DOHH2 (cell line): ENCODE measurements at regions not wholly inside any gene's neighbourhood (a gene's known extent, or its start where the extent isn't known, plus 50 kb on each side); places are given as distances from the start of the nearest gene placed in this dataset.

Experiments
- EZH2phosphoT487 ChIP-seq: fragments of 200-600 bp; sonication (generic); IDR thresholded peaks from 2 replicates; pipeline ENCODE4 v1.6.1; 2017; ENCODE audit warnings: borderline replicate concordance, mild to moderate bottlenecking, antibody characterized with exemption, low read length, moderate library complexity, mixed read lengths
- TF ChIP-seq, protein P1 (sequence below): fragments of 200-600 bp; sonication (generic); IDR thresholded peaks from one replicate; pipeline ENCODE4 v1.5.1; 2014; ENCODE audit warnings: antibody characterized with exemption, mild to moderate bottlenecking, low read depth, low read length; ENCODE audit not compliant: poor library complexity, severe bottlenecking

DNA sequence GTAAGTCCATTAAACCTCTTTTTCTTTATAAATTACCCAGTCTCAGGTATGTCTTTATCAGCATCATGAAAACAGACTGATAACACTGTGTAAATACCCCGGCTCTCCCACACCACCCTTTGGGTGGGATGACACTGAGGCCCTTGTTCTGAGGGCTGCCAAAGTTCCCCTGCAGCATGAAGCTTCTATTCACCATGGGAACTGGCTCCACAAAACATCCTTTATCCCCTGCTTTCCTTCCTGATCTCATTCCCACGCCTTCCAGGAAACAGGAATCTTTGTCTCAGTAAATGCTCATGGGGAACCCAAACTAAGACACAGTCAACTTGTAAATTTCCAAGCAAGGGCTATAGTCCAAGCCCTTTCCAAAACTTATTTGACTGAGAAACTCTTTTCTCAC is 88.4 kb downstream of the ABCC12 start:
- TF ChIP-seq, protein P1, sequence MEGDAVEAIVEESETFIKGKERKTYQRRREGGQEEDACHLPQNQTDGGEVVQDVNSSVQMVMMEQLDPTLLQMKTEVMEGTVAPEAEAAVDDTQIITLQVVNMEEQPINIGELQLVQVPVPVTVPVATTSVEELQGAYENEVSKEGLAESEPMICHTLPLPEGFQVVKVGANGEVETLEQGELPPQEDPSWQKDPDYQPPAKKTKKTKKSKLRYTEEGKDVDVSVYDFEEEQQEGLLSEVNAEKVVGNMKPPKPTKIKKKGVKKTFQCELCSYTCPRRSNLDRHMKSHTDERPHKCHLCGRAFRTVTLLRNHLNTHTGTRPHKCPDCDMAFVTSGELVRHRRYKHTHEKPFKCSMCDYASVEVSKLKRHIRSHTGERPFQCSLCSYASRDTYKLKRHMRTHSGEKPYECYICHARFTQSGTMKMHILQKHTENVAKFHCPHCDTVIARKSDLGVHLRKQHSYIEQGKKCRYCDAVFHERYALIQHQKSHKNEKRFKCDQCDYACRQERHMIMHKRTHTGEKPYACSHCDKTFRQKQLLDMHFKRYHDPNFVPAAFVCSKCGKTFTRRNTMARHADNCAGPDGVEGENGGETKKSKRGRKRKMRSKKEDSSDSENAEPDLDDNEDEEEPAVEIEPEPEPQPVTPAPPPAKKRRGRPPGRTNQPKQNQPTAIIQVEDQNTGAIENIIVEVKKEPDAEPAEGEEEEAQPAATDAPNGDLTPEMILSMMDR: no peak
- TF ChIP-seq EZH2phosphoT487: no peak
